ENCODE measurements at regions not wholly inside any gene's neighbourhood (a gene's known extent, or its start where the extent isn't known, plus 50 kb on each side); places are given as distances from the start of the nearest gene placed in this dataset.
A peak's percentile ranks its signal among the peaks of the same experiment; 100 is the strongest.

- no peak for TF ChIP-seq CTCF (IDR thresholded peaks at IDR 0.05; ENCODE audit: insufficient read depth, low read length, severe bottlenecking)
- Histone ChIP-seq H3K4me3 (ENCODE audit: low read depth, low read length) (no peak overlapping the region), H3K27me3 (ENCODE audit: control insufficient read depth, insufficient read depth, low read length) (no peaks in the 10 kb centered on the region), H3K36me3 (ENCODE audit: control insufficient read depth, insufficient read depth, low read length) (no peaks in the 10 kb centered on the region)
- FAIRE-seq (no peak), DNase-seq (ENCODE audit: low read depth) (peak; percentile 5)
These were observed 135.6 kb downstream of the PRR20E start for GRCh38 chr13:57302604-57303003.

GRCh38 chr13:57311009-57311586, 144.1 kb downstream of the PRR20E start:
- no peak for FAIRE-seq
- Histone ChIP-seq H3K27me3 (ENCODE audit: control insufficient read depth, insufficient read depth, low read length) (no peaks in the 10 kb centered on the region), H3K4me3 (ENCODE audit: low read depth, low read length) (no peak overlapping the region), H3K36me3 (ENCODE audit: control insufficient read depth, insufficient read depth, low read length) (no peaks in the 10 kb centered on the region)
- DNase-seq (ENCODE audit: low read depth), result no peak
- TF ChIP-seq CTCF (IDR thresholded peaks at IDR 0.05; ENCODE audit: insufficient read depth, low read length, severe bottlenecking), result no peak

- no peaks in the 10 kb centered on the region for H3K36me3 ChIP-seq (ENCODE audit: control insufficient read depth, insufficient read depth, low read length)
- TF ChIP-seq CTCF (IDR thresholded peaks at IDR 0.05; ENCODE audit: insufficient read depth, low read length, severe bottlenecking), result no peak
- DNase-seq (ENCODE audit: low read depth) (peak; percentile 3), FAIRE-seq (no peak)
- H3K4me3 ChIP-seq (ENCODE audit: low read depth, low read length), result no peak overlapping the region
- H3K27me3 ChIP-seq (ENCODE audit: control insufficient read depth, insufficient read depth, low read length), result no peaks in the 10 kb centered on the region
These were observed 148.0 kb downstream of the PRR20E start for GRCh38 chr13:57314897-57315520.

- Histone ChIP-seq H3K36me3 (ENCODE audit: control insufficient read depth, insufficient read depth, low read length) (no peaks in the 10 kb centered on the region), H3K27me3 (ENCODE audit: control insufficient read depth, insufficient read depth, low read length) (no peaks in the 10 kb centered on the region), H3K4me3 (ENCODE audit: low read depth, low read length) (no peak overlapping the region)
- no peak for TF ChIP-seq CTCF (IDR thresholded peaks at IDR 0.05; ENCODE audit: insufficient read depth, low read length, severe bottlenecking)
- FAIRE-seq, result no peak
- no peak for DNase-seq (ENCODE audit: low read depth)
These were observed 159.5 kb downstream of the PRR20E start for GRCh38 chr13:57326532-57326931.

- Histone ChIP-seq H3K4me3 (ENCODE audit: low read depth, low read length) (no peak overlapping the region), H3K27me3 (ENCODE audit: control insufficient read depth, insufficient read depth, low read length) (no peaks in the 10 kb centered on the region), H3K36me3 (ENCODE audit: control insufficient read depth, insufficient read depth, low read length) (no peaks in the 10 kb centered on the region)
- FAIRE-seq, result no peak
- no peak for DNase-seq (ENCODE audit: low read depth)
- TF ChIP-seq CTCF (IDR thresholded peaks at IDR 0.05; ENCODE audit: insufficient read depth, low read length, severe bottlenecking), result no peak
These were observed 173.9 kb downstream of the PRR20E start for GRCh38 chr13:57340878-57341277.

GRCh38 chr13:57345526-57345925, 178.5 kb downstream of the PRR20E start:
- Histone ChIP-seq H3K4me3 (ENCODE audit: low read depth, low read length) (no peak overlapping the region), H3K27me3 (ENCODE audit: control insufficient read depth, insufficient read depth, low read length) (no peaks in the 10 kb centered on the region), H3K36me3 (ENCODE audit: control insufficient read depth, insufficient read depth, low read length) (no peaks in the 10 kb centered on the region)
- DNase-seq (ENCODE audit: low read depth), result peak; percentile 5
- no peak for TF ChIP-seq CTCF (IDR thresholded peaks at IDR 0.05; ENCODE audit: insufficient read depth, low read length, severe bottlenecking)
- FAIRE-seq, result no peak
